GM12878 (cell line): ENCODE measurements at regions not wholly inside any gene's neighbourhood (a gene's known extent, or its start where the extent isn't known, plus 50 kb on each side); places are given as distances from the start of the nearest gene placed in this dataset.

Source experiments
- ATAC-seq: fragments of 200-7000 bp; cut with Tn5 transposase; 3 replicates; pipeline ENCODE4 v1.9.1; 2020; ENCODE audit warnings: mild to moderate bottlenecking, moderate library complexity
- BruUV-seq: library from RNA; stranded (reverse); fragments of 400-500 nt; replicated peaks from 2 replicates; lab custom pipeline; 2021; lab: Mats Ljungman, UMichigan
- CTCF ChIA-PET: fragments of 300-600 bp; sonication (Branson Sonifier 250); formaldehyde crosslinking; extraction: SDS; loops from one replicate; lab custom pipeline; 2021; ENCODE audit warnings: inconsistent platforms; lab: Yijun Ruan, JAX
- POLR2A ChIA-PET: fragments of 350-600 bp; formaldehyde crosslinking; extraction: SDS; loops from one replicate; lab custom pipeline; 2021; ENCODE audit warnings: inconsistent platforms; lab: Charles Lee
- RAD21 ChIA-PET: fragments of 300-600 bp; sonication (Branson Sonifier 250); formaldehyde crosslinking; loops from one replicate; lab custom pipeline; 2023; ENCODE audit warnings: antibody characterized with exemption; ENCODE audit not compliant: unreplicated experiment; lab: Charles Lee
- SMC1A ChIA-PET: fragments of 300-600 bp; sonication (Branson Sonifier 250); formaldehyde crosslinking; loops from one replicate; lab custom pipeline; 2023; ENCODE audit not compliant: unreplicated experiment, uncharacterized antibody; lab: Charles Lee
- DNase-seq: peaks from one replicate; pipeline ENCODE4 v3.0.0-alpha.2; 2011; ENCODE audit warnings: low read depth, low spot score
- FAIRE-seq: peaks from 3 replicates; lab custom pipeline; 2011; peaks lifted over from hg19 to GRCh38; lab: Jason Lieb, UNC
- H2AFZ ChIP-seq: 2 replicates; pipeline ENCODE4 v1.6.0; 2011; ENCODE audit warnings: low read depth, low read length, control low read depth; ENCODE audit not compliant: control insufficient read depth
- H3K27ac ChIP-seq: 2 replicates; pipeline ENCODE4 v1.5.1; 2011; ENCODE audit warnings: control low read depth; ENCODE audit not compliant: control insufficient read depth, insufficient read depth
- H3K27me3 ChIP-seq, 2 experiments: replicated peaks in 1 of 2; 2 replicates each; pipeline versions ENCODE4 v1.6.0 to v1.6.1; 2011; ENCODE audit warnings: low read length in 1 of 2; ENCODE audit not compliant: control insufficient read depth in 2 of 2, insufficient read depth in 2 of 2
- H3K36me3 ChIP-seq, 2 experiments: 2 replicates each; pipeline ENCODE4 v1.5.1; 2011; ENCODE audit warnings: low read length in 1 of 2; ENCODE audit not compliant: control insufficient read depth in 2 of 2, insufficient read depth in 2 of 2
- H3K4me1 ChIP-seq: 2 replicates; pipeline ENCODE4 v1.6.1; 2011; ENCODE audit warnings: mild to moderate bottlenecking, low read length, moderate library complexity, mixed read lengths; ENCODE audit not compliant: control insufficient read depth, insufficient read depth
- H3K4me2 ChIP-seq: 2 replicates; pipeline ENCODE4 v1.6.0; 2011; ENCODE audit warnings: control low read depth; ENCODE audit not compliant: control insufficient read depth, insufficient read depth
- H3K4me3 ChIP-seq: fragments of 200-600 bp; sonication (generic); 2 replicates; pipeline ENCODE4 v1.5.1; 2016
- H3K79me2 ChIP-seq: 2 replicates; pipeline ENCODE4 v1.6.0; 2011; ENCODE audit warnings: low read length; ENCODE audit not compliant: control insufficient read depth, insufficient read depth
- H3K9ac ChIP-seq: 2 replicates; pipeline ENCODE4 v1.8.0; 2011; ENCODE audit warnings: low read length, control low read depth, mixed read lengths; ENCODE audit not compliant: control insufficient read depth, insufficient read depth
- H3K9me3 ChIP-seq: replicated peaks from 3 replicates; pipeline ENCODE4 v1.5.1; 2011; ENCODE audit warnings: mild to moderate bottlenecking, low read length; ENCODE audit not compliant: control insufficient read depth, insufficient read depth
- H4K20me1 ChIP-seq: 2 replicates; pipeline ENCODE4 v1.6.0; 2011; ENCODE audit not compliant: control insufficient read depth, insufficient read depth
- ATF2 ChIP-seq: IDR thresholded peaks from 2 replicates; pipeline ENCODE4 v1.6.1; 2012; ENCODE audit warnings: low read length, inconsistent platforms
- CEBPB ChIP-seq, 2 experiments: fragments of 150-350 bp in 1 of 2; IDR thresholded peaks; 2 replicates each; pipeline ENCODE4 v1.6.1; 2012 to 2014; ENCODE audit warnings: low read depth in 2 of 2, low read length in 2 of 2, borderline replicate concordance in 1 of 2, inconsistent platforms in 1 of 2
- ETV6 ChIP-seq, 2 experiments: fragments of 450-650 bp in 1 of 2; IDR thresholded peaks in 1 of 2; conservative IDR thresholded peaks in 1 of 2; 2 replicates each; pipeline ENCODE4 v1.6.1; 2014; ENCODE audit warnings: antibody characterized with exemption in 1 of 2, borderline replicate concordance in 1 of 2, low read depth in 1 of 2, mild to moderate bottlenecking in 1 of 2, moderate library complexity in 1 of 2
- JUNB ChIP-seq: IDR thresholded peaks from 2 replicates; pipeline ENCODE4 v1.6.1; 2016; ENCODE audit warnings: antibody characterized with exemption, mild to moderate bottlenecking
- NRF1 ChIP-seq: conservative IDR thresholded peaks from 2 replicates; pipeline ENCODE4 v1.6.1; 2011; ENCODE audit warnings: mild to moderate bottlenecking, low read depth, low read length, improper control_type of control experiment
- RFX5 ChIP-seq: IDR thresholded peaks from 2 replicates; pipeline ENCODE4 v1.6.1; 2011; ENCODE audit warnings: low read depth, low read length, improper control_type of control experiment
- SREBF2 ChIP-seq: IDR thresholded peaks from 2 replicates; pipeline ENCODE4 v1.6.1; 2012; ENCODE audit warnings: mild to moderate bottlenecking, low read length
- WGBS: methylation state at CpG from one replicate; pipeline ENCODE4 v1.1.6; 2016; ENCODE audit warnings: low lambda C conversion rate; ENCODE audit not compliant: insufficient replicate concordance, insufficient coverage; ENCODE audit errors: missing lambda C conversion rate; 5-methylcytosine and 5-hydroxymethylcytosine counted together
- in situ Hi-C: fragments of 300-500 bp; cut with MboI; formaldehyde crosslinking; loops from 9 replicates; pipeline ENCODE4 v1.14.3; 2018; ENCODE audit warnings: mixed read lengths
- intact Hi-C: fragments of 100-400 bp; cut with micrococcal nuclease; formaldehyde crosslinking; loops from one replicate; pipeline ENCODE4 v1.14.2; 2022; ENCODE audit not compliant: unreplicated experiment

- no peak overlapping the region for H2AFZ ChIP-seq
- H3K9me3 ChIP-seq, result no peaks in the 10 kb centered on the region
- no peak overlapping the region for H3K4me2 ChIP-seq
- no peaks in the 10 kb centered on the region for H3K79me2 ChIP-seq
- no peak overlapping the region for H3K4me3 ChIP-seq
- no peak for DNase-seq
- 78% methylated on average over 3 of the region's 3 CpGs for WGBS
- SMC1A ChIA-PET, result interaction anchor here (0.9 to 2.3 kb wide), 13 partner anchors 10 to 252 kb away, joined by 3 to 7 read pairs (median 4); no protein-coding TSS in a partner anchor
- no peak overlapping the region for H3K9ac ChIP-seq
- TF ChIP-seq NRF1 (no peak), RFX5 (no peak), SREBF2 (no peak), JUNB (no peak), ATF2 (no peak), ETV6 (conservative IDR thresholded peaks at IDR 0.05 in 1 of 2, IDR thresholded peaks at IDR 0.05 in 1 of 2; ENCODE audit: borderline replicate concordance in 1 of 2, low read depth in 1 of 2) (no peak), CEBPB (IDR thresholded peaks at IDR 0.05; ENCODE audit: borderline replicate concordance in 1 of 2, low read depth in 2 of 2, low read length in 2 of 2) (0 out of 4 replicates have a peak, but pooled peaks of 1 of the 2 experiments have one; percentile 3)
- TF ChIP-seq, all 136 proteins: peak for 1
- Histone ChIP-seq H4K20me1 (no peaks in the 10 kb centered on the region), H3K4me1 (0 out of 2 replicates have a peak, but pooled peaks cover 2% of the 10 kb centered on the region), H3K27ac (no peak overlapping the region), H3K27me3 (no peaks in the 10 kb centered on the region), H3K36me3 (no peaks in the 10 kb centered on the region)
- intact Hi-C loops (no loop called here), in situ Hi-C loops (no loop called here)
- no peak for FAIRE-seq
- ChIA-PET RAD21 (interaction anchor here (1.1 to 1.8 kb wide), 4 partner anchors 86 to 173 kb away, joined by 3 to 5 read pairs (median 4); no protein-coding TSS in a partner anchor), CTCF (interaction anchor here (1.4 to 2.6 kb wide), 3 partner anchors 10 to 750 kb away, joined by 5 to 10 read pairs (median 5); no protein-coding TSS in a partner anchor), POLR2A (interaction anchor here (1.1 kb wide), 1 partner anchor 9 kb away, joined by 4 read pairs; no protein-coding TSS in a partner anchor)
- no TSS peak for BruUV-seq
- peak; percentile 12; the same call in 2 of the 3 replicates for ATAC-seq
Observed at GRCh38 chr5:88979726-88980125, 96.7 kb upstream of the MEF2C start.
